Fibroblast of skin of right biceps (primary cell): ENCODE measurements at regions not wholly inside any gene's neighbourhood (a gene's known extent, or its start where the extent isn't known, plus 50 kb on each side); places are given as distances from the start of the nearest gene placed in this dataset.

Source experiments
- DNase-seq: peaks from one replicate; pipeline ENCODE4 v3.0.0-alpha.2; 2013

DNA sequence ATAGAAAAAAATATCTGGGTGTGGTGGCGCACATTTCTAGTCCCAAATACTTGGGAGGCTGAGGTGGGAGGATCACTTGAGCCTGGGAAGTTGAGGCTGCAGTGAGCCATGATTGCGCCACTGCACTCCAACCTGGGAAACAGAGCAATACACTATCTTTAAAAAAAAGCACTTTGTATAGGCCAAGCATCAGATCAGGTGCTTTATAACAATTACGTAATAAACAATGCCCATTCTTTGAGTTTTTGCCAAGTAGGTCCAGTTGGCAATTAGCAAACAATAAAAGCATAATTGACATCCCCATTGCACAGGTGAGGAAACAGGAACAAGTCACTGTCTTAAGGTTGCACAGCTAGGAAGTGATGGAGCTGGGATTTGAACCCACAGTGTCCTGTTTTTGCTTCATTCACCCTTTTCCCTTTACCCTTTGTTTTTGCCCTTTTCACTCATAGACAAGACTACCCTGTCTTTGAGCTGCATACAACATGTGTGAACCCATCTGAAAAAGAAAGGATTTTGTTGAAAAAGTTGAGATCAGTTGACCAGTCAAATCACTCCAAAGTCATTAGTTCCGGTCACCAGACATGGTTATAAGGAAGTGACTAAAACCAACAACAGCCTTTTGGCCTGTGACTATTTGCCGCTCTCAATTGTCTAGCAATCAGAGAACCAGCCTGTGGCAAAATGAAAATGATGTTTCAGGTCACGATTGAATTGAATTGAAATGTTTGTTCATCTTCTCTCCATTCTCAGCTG lies 303.6 kb downstream of the TFAP2C start:
- no peak for DNase-seq

GRCh38 chr20:56933331-56933698 lies 304.2 kb downstream of the TFAP2C start:
- no peak for DNase-seq

DNA sequence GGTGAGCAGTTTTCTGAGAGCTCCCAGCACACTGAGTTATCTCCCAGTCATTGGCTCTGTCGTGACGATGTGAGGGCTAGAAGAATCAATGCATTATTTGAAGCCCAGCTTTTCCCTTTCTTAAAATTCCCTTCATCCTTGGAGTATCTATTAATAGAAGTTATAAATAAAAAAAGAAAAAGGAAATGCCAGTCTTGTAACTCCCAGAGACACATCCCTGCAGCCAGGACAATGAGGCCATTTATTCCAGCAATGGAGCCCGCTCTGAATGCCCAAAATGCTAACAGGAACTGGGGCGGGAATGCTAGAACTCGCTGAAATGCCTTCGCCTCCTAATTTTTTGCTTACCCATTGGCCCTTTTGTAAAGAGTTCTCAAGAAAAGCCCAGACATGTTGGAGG lies 305.8 kb downstream of the TFAP2C start:
- DNase-seq, result no peak

DNA sequence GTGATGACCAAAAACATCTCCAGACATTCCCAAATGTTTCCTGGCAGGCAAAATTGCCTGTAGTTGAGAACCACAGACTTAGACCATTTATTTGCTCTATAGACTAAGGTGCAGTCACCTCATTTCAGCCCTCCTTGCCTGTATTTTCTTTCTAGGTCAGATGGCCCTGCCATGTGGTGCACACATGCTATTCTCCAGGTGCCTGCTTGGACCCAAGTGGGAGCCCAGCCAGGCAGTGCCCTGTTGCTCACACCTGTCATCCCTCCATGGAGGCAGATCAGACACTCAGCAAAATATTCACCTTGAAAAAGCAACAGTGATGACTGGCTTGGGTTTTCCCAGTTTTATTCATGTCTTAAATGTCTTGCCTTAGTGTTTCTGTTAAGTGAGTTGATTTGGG lies 311.4 kb downstream of the TFAP2C start:
- DNase-seq, result no peak

GRCh38 chr20:56941101-56941686 lies 312.1 kb downstream of the TFAP2C start:
- DNase-seq, result no peak

DNA sequence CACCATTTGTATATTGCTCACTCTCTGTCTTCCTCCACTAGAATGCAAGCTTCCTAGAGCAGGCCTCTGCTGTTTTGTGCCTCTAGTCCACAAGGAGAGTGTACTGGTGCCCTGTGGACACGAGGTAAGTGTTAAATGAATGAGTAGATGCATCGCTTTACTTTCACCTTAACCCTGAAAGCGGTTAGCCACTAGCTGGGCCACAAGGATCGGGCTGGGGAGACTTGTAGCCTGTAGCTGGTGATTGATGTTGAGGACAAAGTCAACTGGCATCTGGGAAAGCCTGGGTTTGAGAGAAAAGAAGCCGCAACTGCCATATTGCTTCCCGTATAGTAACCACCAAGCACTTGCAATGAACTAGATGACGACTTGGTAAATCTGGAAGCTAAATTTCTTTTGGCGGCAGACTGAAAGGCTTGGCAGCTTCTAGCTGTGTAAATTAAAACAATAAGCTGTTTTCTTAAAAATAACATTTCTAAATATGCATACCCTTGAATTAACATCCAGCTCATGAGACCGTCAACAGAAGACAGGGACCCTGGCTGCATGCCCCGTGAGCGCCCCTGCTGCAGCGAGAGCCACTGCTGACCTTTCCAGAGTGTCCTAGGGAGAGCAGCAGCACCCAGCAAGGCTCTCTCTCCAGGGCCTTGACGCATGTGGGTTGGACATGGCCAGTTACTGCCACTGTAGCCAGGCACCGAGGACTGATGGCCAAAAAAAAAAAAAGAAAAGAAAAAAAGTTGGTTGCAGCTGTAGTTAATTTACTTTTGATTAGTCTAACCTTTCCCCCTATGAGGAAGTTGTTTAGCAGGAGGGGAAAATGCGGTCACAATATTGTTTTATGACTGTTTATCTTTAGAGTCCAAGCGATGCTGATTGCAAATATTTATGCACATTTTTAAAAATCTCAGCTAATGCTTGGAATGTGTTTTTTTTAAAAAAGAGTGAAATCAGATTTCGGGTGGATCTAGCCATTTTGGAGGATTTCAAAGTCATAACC lies 315.1 kb downstream of the TFAP2C start:
- DNase-seq, result no peak

DNA sequence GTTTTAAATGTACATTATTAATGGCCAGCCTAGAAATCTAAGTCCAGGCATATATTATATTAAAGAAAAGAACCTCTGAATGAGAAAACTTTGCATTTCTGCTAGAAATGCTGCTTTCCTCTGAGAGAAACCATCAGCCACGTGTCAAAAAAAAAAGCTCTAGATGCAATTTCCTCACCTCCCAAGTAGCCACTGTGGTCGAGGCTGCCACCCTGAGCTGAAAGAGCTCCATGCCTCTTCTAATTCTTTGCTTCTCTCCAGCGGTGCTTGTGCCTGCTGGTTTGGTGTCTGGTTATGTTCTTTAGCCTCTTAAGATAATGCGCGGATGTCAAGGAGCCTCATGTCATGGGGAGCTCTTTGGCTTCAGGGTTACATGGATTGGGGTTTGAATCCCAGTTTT lies 316.0 kb downstream of the TFAP2C start:
- DNase-seq, result no peak

- no peak for DNase-seq
These were observed 316.8 kb downstream of the TFAP2C start for GRCh38 chr20:56945901-56946300.

- no peak for DNase-seq
These were observed 317.1 kb downstream of the BMP7 start for GRCh38 chr20:56949318-56949717.

GRCh38 chr20:56952258-56953047 lies 314.0 kb downstream of the BMP7 start:
- no peak for DNase-seq

- DNase-seq, result no peak
These were observed 313.3 kb downstream of the BMP7 start for GRCh38 chr20:56953048-56953586.

DNA sequence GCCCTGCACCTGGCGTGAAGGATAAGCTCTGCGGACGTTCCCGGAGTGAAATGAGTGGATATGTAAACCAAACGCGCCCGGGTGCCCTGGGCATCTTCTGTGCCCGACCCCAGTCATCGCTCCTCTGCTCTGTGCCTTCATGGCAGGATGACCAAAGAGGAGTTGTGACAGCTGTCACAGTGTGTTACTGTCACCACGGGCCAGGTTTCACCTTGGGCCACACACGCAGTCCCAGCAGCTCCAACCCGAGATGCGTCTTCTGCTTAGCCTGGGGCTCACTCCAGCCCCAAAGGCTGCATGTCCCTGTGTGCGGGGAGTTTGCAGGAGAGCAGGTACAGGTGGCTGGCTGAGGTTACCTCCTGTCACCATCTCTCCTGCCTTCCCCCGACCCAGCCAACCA lies 311.6 kb downstream of the BMP7 start:
- DNase-seq, result no peak

DNA sequence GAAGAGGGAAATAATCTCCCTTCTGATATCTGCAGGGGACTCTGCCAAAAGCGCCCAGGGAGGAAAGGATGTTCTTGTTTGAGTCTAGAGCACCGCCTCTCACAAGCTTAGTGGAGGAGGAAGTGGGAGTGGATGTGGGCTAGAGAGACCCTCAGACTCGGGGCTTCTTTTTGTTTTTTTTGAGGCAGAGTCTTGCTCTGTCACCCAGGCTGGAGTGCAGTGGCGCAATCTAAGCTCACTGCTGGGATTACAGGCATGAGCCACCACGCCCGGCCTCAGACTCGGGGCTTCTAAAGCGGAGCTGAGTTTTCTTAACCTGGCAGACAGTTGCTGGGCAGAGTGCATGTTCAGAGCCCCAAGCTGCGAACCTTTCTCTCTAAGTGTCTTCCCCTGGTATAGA lies 310.8 kb downstream of the BMP7 start:
- no peak for DNase-seq

DNA sequence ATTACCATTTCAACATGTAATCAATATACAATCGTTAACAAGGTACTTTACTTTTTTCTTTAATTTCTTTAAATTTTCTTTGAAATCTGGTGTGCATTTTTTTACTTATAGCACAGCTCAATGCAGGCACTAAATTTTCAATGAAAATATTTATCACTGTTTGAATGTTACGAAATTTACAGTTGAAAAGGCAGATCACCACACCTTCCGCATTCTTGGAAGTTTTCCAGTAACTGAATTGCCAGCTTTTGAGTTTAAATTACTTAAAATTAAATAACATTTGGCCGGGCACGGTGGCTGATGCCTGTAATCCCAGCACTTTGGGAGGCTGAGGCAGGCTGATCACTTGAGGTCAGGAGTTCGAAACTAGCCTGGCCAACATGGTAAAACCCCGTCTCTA lies 309.9 kb downstream of the BMP7 start:
- no peak for DNase-seq

DNA sequence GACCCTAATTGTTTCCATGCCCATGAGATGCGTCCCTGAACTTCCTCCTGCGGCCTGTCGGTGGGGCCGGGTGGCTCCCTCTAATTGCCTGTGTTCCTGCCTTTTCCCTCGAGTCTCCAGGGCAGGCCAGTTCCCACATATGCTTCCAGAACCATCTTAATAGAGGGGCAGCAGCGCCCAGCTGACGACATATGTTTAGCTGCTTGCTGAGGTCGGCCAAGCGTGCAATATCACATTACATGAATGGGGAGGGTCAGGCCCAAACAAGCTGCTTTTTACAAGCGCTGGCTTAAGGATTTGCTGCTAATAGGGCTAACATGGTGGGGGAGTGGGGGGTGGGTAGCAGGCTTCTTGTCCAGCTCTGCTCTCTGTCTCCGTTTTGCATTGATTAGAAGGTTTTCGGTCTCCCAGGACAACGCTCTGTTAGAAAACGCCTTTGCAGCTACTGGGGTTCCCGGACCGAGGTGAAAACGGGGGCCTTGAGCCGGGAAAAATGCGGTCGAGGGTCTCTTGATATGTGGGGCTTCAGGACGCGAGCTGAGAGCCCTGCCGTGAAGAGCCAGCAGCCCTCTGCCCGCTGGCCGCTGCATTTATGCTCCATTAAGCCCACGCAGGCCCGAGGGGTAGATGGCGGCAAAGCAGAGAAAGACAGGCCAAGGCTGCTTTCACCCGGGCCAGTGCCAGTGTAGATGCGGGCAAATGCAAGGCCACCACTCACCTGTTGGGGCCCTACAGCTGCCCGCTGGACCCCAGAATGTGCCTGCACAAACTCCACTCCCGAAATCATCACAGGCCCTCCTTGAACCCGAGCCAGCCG lies 308.5 kb downstream of the BMP7 start:
- DNase-seq, result peak; percentile 18

DNA sequence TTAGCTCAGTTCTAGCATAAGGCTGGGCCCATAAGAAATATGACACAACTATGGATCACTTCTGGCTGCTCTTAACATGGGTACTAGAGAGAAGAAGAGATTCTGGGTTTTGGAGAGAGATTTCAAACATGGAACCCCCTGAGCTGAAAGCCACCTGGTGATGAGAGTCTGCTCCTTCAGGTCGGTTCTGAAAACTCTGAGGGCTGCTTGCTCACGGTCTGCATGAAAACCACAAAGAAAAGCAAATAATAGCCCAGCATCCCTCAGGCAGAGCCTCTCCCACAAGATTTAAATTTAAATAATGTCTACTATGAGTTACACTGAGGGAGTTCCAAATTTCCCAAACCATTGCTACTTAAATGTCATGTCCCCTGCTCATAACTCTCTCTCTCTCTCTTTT lies 301.5 kb downstream of the BMP7 start:
- DNase-seq, result no peak

- DNase-seq, result no peak
These were observed 298.5 kb downstream of the BMP7 start for GRCh38 chr20:56967916-56968315.

GRCh38 chr20:56968376-56969048 lies 297.9 kb downstream of the BMP7 start:
- no peak for DNase-seq

- DNase-seq, result peak; percentile 60
These were observed 291.8 kb downstream of the BMP7 start for GRCh38 chr20:56974499-56975250.

DNA sequence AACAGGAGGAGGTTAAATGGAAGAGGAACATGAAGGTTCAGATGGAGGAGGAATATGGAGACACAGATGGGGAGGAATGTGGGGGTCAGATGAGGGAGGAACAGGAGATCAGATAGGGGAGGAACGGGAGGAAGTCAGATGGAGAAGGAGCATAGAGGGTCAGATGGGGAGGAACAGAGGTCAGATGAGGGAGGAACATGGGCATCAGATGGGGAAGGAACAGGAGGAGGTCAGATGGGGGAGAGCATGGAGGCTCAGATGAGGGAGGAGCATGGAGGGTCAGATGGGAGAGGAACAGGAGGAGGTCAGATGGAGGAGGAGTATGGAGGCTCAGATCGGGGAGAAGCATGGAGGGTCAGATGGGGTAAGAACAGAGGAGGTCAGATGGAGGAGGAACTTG lies 290.6 kb downstream of the BMP7 start:
- no peak for DNase-seq
